H7 (cell line): ENCODE measurements at regions not wholly inside any gene's neighbourhood (a gene's known extent, or its start where the extent isn't known, plus 50 kb on each side); places are given as distances from the start of the nearest gene placed in this dataset.

Experiments used
- DNase-seq: peaks from one replicate; pipeline ENCODE4 v3.0.0; 2012
- H3K27me3 ChIP-seq: 2 replicates; pipeline ENCODE4 v1.6.0; 2011; ENCODE audit warnings: mild to moderate bottlenecking, low read length; ENCODE audit not compliant: control insufficient read depth, insufficient read depth
- H3K36me3 ChIP-seq: replicated peaks from 2 replicates; pipeline ENCODE4 v1.5.1; 2011; ENCODE audit warnings: low read length; ENCODE audit not compliant: control insufficient read depth, insufficient read depth
- H3K4me3 ChIP-seq: 2 replicates; pipeline ENCODE4 v1.5.1; 2011; ENCODE audit warnings: low read depth, mild to moderate bottlenecking, control low read depth, low read length, moderate library complexity; ENCODE audit not compliant: insufficient read depth

- no peaks in the 10 kb centered on the region for H3K27me3 ChIP-seq
- no peak for DNase-seq
- H3K36me3 ChIP-seq, result no peaks in the 10 kb centered on the region
- H3K4me3 ChIP-seq, result no peak overlapping the region
These were observed 554.2 kb downstream of the JRKL start for GRCh38 chr11:96943970-96944369.

- H3K36me3 ChIP-seq, result no peaks in the 10 kb centered on the region
- H3K4me3 ChIP-seq, result no peak overlapping the region
- DNase-seq, result no peak
- no peaks in the 10 kb centered on the region for H3K27me3 ChIP-seq
These were observed 558.3 kb downstream of the JRKL start for GRCh38 chr11:96948066-96948465.

GRCh38 chr11:96949464-96949863 is 559.7 kb downstream of the JRKL start:
- Histone ChIP-seq H3K36me3 (no peaks in the 10 kb centered on the region), H3K4me3 (no peak overlapping the region), H3K27me3 (no peaks in the 10 kb centered on the region)
- no peak for DNase-seq

GRCh38 chr11:96954587-96955242 is 564.9 kb downstream of the JRKL start:
- H3K36me3 ChIP-seq, result no peaks in the 10 kb centered on the region
- no peak for DNase-seq
- no peak overlapping the region for H3K4me3 ChIP-seq
- H3K27me3 ChIP-seq, result no peaks in the 10 kb centered on the region

GRCh38 chr11:96960476-96960875 is 570.7 kb downstream of the JRKL start:
- no peaks in the 10 kb centered on the region for H3K27me3 ChIP-seq
- H3K4me3 ChIP-seq, result no peak overlapping the region
- DNase-seq, result no peak
- no peaks in the 10 kb centered on the region for H3K36me3 ChIP-seq

- H3K36me3 ChIP-seq, result no peaks in the 10 kb centered on the region
- no peaks in the 10 kb centered on the region for H3K27me3 ChIP-seq
- no peak overlapping the region for H3K4me3 ChIP-seq
- DNase-seq, result no peak
These were observed 571.1 kb downstream of the JRKL start for GRCh38 chr11:96960926-96961325.

- Histone ChIP-seq H3K4me3 (no peak overlapping the region), H3K27me3 (no peaks in the 10 kb centered on the region), H3K36me3 (no peaks in the 10 kb centered on the region)
- DNase-seq, result no peak
These were observed 572.1 kb downstream of the JRKL start for GRCh38 chr11:96961931-96962330.

GRCh38 chr11:96963375-96963774 is 573.6 kb downstream of the JRKL start:
- no peaks in the 10 kb centered on the region for H3K27me3 ChIP-seq
- no peak overlapping the region for H3K4me3 ChIP-seq
- no peak for DNase-seq
- no peaks in the 10 kb centered on the region for H3K36me3 ChIP-seq

GRCh38 chr11:96964661-96965060 is 574.8 kb downstream of the JRKL start:
- Histone ChIP-seq H3K4me3 (no peak overlapping the region), H3K27me3 (no peaks in the 10 kb centered on the region), H3K36me3 (no peaks in the 10 kb centered on the region)
- DNase-seq, result no peak

GRCh38 chr11:96967616-96968015 is 577.8 kb downstream of the JRKL start:
- Histone ChIP-seq H3K4me3 (no peak overlapping the region), H3K36me3 (no peaks in the 10 kb centered on the region), H3K27me3 (no peaks in the 10 kb centered on the region)
- no peak for DNase-seq

- H3K36me3 ChIP-seq, result no peaks in the 10 kb centered on the region
- H3K4me3 ChIP-seq, result no peak overlapping the region
- no peak for DNase-seq
- no peaks in the 10 kb centered on the region for H3K27me3 ChIP-seq
These were observed 579.4 kb downstream of the JRKL start for GRCh38 chr11:96969251-96969650.

GRCh38 chr11:96978751-96979150 is 588.9 kb downstream of the JRKL start:
- Histone ChIP-seq H3K36me3 (no peaks in the 10 kb centered on the region), H3K27me3 (no peaks in the 10 kb centered on the region), H3K4me3 (no peak overlapping the region)
- DNase-seq, result no peak

GRCh38 chr11:96986516-96986915 is 596.7 kb downstream of the JRKL start:
- no peaks in the 10 kb centered on the region for H3K27me3 ChIP-seq
- no peak for DNase-seq
- H3K4me3 ChIP-seq, result no peak overlapping the region
- H3K36me3 ChIP-seq, result no peaks in the 10 kb centered on the region

GRCh38 chr11:96990914-96991313 is 601.1 kb downstream of the JRKL start:
- Histone ChIP-seq H3K36me3 (no peaks in the 10 kb centered on the region), H3K27me3 (no peaks in the 10 kb centered on the region), H3K4me3 (no peak overlapping the region)
- no peak for DNase-seq

GRCh38 chr11:97000481-97000880 is 610.7 kb downstream of the JRKL start:
- H3K4me3 ChIP-seq, result no peak overlapping the region
- no peak for DNase-seq

GRCh38 chr11:97007283-97007682 is 617.5 kb downstream of the JRKL start:
- H3K36me3 ChIP-seq, result no peaks in the 10 kb centered on the region
- no peak overlapping the region for H3K4me3 ChIP-seq
- no peak for DNase-seq
- no peaks in the 10 kb centered on the region for H3K27me3 ChIP-seq

More at GRCh38 chr11:97000481-97000880, 610.7 kb downstream of the JRKL start:
- no peaks in the 10 kb centered on the region for H3K27me3 ChIP-seq
- no peaks in the 10 kb centered on the region for H3K36me3 ChIP-seq
